ENCODE measurements at regions not wholly inside any gene's neighbourhood (a gene's known extent, or its start where the extent isn't known, plus 50 kb on each side); places are given as distances from the start of the nearest gene placed in this dataset.

GRCh38 chr1:22247527-22248245 lies 104.8 kb upstream of the WNT4 start:
- DNase-seq: no peak

GRCh38 chr1:22248746-22249145 lies 105.8 kb upstream of the WNT4 start:
- no peak for DNase-seq

GRCh38 chr1:22249928-22250680 lies 107.2 kb upstream of the WNT4 start:
- DNase-seq: no peak

- DNase-seq: no peak
Measured at GRCh38 chr1:22250724-22251123, 107.8 kb upstream of the WNT4 start.

DNA sequence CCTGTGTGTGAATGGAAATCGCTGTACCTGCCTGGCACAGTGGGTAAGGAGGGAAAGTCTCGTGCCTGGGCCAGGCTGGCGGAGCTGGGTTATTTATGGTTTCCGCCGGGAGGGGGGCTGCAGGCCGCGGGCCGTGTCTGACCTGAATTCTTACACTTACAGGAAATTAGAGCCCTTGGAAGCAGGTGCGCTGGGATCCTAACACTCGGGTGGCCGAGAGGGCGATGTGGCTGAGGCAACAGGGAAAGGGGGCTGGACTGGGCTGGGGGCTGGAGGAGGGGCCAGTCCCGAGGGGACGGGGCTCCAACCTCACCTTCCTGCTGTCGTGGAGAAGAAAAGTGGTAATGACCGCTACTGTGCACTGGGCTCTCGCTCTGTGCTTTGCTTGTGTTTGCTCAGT lies 109.4 kb upstream of the WNT4 start:
- DNase-seq: no peak

GRCh38 chr1:22253012-22253790 lies 110.3 kb upstream of the WNT4 start:
- no peak for DNase-seq

- no peak for DNase-seq
Measured at GRCh38 chr1:22254756-22255155, 111.9 kb upstream of the WNT4 start.

GRCh38 chr1:22255341-22256212 lies 112.7 kb upstream of the WNT4 start:
- no peak for DNase-seq

- no peak for DNase-seq
Measured at GRCh38 chr1:22256213-22256512, 113.3 kb upstream of the WNT4 start.

DNA sequence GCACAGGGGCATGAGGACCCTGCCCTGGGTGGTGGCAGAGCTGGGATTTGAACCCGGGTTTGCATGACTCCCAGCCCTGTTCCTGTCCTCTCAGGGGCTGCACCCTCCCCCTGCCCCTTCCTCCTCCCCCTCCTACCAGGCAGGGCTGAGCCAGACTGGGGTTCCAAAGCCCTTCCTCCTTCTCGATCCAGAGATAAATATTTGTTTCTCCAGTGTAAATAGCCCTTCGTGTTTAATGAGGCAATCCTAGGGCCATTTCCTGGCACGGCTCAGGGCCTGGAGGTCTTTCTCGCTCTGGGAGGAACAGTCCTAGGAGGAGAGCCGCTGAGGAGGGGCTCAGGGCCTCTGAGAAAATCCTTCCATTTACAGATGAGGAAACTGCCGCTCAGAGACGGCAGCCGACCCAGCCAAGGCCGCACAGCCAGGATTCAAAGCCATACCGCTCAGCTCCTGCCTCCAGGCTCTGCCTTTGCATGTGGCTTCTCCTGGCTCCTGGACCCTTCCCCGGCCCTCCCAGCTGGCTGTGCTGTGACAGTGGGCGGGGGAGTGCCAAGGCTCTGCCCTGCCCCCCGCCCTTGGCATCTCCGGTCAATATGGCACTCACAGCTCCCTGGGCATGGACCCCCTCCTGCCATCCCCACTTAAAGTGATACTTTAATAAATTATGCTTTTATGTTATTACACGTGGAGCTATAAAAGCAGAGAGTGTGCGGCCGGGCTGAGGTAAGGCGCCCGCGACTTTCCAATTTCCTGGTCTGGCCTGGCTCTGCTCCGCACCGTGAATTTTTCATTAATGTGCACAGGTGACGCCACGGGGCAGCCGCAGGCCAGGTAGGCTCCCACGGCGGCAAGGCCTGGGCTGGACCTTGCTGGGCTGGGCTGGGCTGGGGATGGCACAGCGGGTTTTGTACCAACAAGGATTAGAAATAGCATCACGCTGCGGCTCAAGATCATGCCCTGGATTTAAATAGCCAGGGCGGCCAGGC lies 114.7 kb upstream of the WNT4 start:
- DNase-seq: no peak

DNA sequence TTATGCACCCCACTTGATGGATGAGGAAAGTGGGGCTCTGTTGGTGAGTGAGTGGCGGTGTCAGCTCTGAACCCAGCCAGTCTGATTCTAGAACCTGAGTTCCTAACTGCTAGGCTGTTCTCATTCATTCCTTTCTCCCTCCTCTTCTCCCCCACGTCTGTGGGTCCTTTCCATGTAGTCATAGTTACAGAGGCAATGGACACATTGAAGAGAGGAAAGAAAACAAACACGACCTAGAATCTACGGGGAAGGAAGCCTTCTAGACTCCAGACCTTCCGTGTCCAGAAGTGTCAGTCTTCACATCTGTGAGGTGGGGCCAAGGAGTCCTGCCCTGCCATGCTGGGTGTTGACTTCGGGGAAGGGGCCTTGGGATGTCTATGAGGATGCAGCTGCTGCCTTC lies 115.8 kb upstream of the WNT4 start:
- DNase-seq: no peak

DNA sequence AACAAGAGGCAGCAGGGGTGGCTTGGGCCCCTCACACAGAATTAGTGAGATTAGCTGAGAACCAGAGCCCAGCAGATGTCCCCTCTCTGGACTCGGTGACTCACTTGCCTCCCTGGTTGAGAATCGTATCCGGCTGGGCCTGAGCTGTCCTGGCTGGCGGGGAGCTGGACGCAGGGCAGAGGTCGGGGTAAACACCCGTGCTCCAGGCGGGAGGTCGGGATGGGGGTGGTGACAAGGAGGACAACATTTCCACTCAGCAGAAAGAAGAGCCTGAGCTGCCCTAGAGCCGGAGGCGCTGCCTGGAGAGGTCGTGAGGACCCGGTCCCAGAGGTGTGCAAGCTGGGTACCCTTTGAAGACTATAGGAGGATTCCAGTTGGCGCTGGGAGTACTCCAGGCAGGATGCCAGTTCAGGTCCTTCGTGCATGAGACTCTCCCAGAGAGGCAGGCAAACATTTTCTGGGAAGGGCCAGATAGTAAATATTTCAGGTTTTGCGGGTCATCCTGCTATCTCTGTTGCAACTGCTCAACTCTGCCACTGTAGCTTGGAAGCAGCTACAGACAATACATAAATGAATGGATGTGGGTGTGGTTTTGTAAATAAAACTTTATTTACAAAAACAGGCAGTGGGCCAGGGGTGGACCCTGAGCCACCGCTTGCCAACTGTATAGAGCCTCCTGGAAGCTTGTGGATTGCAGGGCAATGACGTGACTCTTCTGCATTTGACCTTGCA lies 116.8 kb upstream of the WNT4 start:
- no peak for DNase-seq

DNA sequence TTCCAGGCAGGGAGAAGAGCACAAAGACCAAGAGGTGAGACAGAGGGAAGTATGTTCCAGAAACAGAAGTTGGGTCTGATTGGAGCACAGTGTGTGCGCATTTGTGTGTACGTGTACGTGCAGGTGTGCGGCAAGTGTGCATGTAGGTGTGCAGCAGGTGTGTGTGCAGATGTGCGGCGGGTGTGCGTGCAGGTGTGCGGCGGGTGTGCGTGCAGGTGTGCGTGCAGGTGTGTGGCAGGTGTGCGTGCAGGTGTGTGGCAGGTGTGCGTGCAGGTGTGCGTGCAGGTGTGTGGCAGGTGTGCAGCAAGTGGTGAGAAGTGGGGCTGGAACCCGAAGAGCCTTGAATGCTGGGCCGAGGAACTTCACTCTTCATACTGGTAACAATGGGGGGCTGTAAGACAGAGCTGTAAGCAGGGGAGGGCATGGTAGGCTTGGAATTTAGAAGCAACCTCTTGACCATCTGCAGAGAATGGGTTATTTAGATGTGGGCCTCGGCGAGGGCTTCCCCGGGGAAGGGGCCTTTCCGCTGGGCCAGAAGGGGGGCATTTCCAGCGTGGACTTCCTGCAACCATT lies 118.0 kb upstream of the WNT4 start:
- no peak for DNase-seq

DNA sequence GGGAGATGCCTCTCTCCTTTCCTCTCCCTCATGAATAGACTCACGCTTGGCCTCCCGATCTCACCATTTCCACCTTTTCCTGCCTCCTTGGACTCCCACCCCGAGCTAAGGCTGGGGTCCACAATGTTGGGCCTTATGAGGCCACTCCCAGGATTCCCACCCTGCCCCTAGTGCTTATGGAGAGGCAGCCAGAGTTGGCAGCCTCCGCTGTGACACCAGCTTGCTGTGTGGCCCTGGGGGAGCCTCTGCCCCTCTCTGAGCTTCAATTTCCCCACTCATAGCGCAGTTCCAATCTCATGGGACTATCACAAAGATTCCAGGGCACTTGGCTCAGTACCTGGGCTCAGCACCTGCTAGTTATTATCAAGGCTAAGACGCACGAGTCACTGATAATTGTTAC lies 118.7 kb upstream of the WNT4 start:
- no peak for DNase-seq

GRCh38 chr1:22262583-22262982 lies 119.7 kb upstream of the WNT4 start:
- DNase-seq: no peak

DNA sequence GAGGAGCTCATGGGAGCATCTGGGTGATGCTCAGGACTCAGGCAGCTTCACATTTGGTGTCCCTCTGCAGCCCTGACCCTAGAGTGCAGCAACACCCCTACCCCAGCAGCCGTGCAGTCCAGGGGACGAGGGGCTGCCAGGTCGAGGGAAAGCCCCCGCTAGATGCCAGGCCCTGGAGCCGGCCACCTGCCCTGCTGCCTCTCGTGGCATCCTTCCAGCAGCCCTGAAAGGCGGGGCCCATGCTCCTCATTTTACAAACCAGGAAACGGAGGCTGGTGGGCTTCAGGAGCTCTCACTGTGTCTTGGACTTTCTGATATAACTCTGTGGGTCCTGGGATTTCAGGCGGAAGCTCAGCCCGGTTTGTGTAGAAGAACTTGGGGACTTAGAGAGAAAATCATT lies 120.5 kb upstream of the WNT4 start:
- no peak for DNase-seq

- DNase-seq: no peak
Measured at GRCh38 chr1:22264464-22265341, 121.8 kb upstream of the WNT4 start.

DNA sequence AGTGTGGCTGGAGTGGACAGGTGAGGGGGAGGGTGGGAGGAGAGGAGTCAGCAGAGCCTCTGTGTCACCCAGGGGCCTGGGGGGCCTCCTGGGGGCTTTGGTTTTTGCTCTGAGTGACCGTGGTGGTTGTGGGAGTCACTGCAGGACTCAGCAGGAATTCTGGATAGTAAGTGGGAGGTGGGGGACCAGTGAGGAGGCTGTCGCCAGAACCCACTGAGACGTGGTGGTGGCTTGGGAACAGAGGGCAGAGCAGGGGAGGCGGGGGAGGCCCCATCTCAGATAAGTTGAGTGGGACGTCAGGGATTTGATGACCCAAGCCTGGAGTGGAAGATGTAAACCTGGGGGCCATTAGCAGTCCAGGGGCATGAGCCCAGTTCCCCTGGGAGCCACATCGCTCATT lies 123.2 kb upstream of the WNT4 start:
- DNase-seq: no peak

DNA sequence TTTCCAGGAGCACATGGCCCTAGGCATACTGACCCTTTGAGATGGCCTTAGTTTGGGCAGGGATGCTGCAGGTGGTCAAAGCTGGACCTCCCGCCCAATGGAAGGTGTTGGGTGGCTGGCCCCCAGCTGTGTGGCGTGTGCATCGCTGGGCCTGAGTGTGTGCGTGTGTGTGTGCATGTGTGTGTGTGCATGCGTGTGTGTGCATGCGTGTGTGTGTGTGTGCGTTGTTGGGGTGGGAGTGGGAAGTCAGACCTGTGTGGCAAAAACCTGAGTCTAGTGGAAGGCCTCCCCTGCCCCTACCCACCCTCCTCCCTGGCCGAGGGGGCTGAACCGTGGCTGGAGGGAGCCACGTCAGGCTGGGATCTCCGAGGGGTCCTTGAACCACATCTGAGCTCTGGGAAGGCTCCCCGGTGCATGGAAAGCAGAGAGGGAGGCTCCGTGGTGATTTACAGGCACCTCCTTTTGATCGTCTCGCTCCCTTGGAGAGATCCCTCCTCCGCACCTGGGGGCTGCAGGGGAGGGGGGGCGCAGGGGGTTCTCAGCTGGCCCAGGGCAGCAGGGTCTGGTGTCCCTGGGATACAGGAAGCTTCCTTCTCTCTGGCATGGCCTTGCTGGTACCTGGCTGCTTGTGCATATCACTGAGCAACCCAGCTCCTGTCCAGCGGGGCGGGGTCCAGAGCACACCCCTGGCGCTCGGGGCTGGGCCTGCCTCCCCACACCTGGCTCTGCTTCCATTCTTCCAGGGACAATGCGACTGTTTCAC lies 124.7 kb upstream of the WNT4 start:
- no peak for DNase-seq
